Aorta (tissue), 5 donors: ENCODE measurements at regions not wholly inside any gene's neighbourhood (a gene's known extent, or its start where the extent isn't known, plus 50 kb on each side); places are given as distances from the start of the nearest gene placed in this dataset.
"Not testable (repeated sequence)": the region's sequence is repeated elsewhere in the genome, so short reads cannot be mapped to it uniquely, and the experiment has no call there.

ENCODE experiments used
- ATAC-seq: fragments of 200-7000 bp; cut with Tn5 transposase; one replicate; pipeline ENCODE4 v1.9.1; 2022; ENCODE audit warnings: moderate library complexity; ENCODE audit not compliant: low FRiP score
- DNase-seq, 2 donors: peaks; one replicate each; pipeline ENCODE4 v3.0.0-alpha.2; 2020
- H3K27ac ChIP-seq, 2 donors: one replicate each; pipeline ENCODE4 v1.5.1; 2013; ENCODE audit warnings: low read length in 2 of 2, mild to moderate bottlenecking in 2 of 2, moderate library complexity in 2 of 2, control low read depth in 1 of 2, inconsistent platforms in 1 of 2, low read depth in 1 of 2
- H3K27me3 ChIP-seq, 2 donors: one replicate each; pipeline ENCODE4 v1.6.1; 2013; ENCODE audit warnings: control low read depth in 1 of 2, low read length in 1 of 2, mild to moderate bottlenecking in 1 of 2, moderate library complexity in 1 of 2; ENCODE audit not compliant: insufficient read depth in 2 of 2, control insufficient read depth in 1 of 2
- H3K36me3 ChIP-seq, 2 donors: one replicate each; pipeline ENCODE4 v1.6.1; 2013; ENCODE audit warnings: control low read depth in 1 of 2, low read length in 1 of 2, mild to moderate bottlenecking in 1 of 2; ENCODE audit not compliant: insufficient read depth in 2 of 2, control insufficient read depth in 1 of 2
- H3K4me1 ChIP-seq, 2 donors: one replicate each; pipeline ENCODE4 v1.6.1; 2013; ENCODE audit warnings: low read length in 2 of 2, control low read depth in 1 of 2, mild to moderate bottlenecking in 1 of 2, moderate library complexity in 1 of 2; ENCODE audit not compliant: insufficient read depth in 2 of 2, control insufficient read depth in 1 of 2
- H3K4me3 ChIP-seq, 2 donors: one replicate each; pipeline ENCODE4 v1.5.1; 2013; ENCODE audit warnings: low read length in 2 of 2, control low read depth in 1 of 2, mild to moderate bottlenecking in 1 of 2
- H3K9me3 ChIP-seq: one replicate; pipeline ENCODE4 v1.6.1; 2013; ENCODE audit warnings: mild to moderate bottlenecking, low read length; ENCODE audit not compliant: control insufficient read depth
- WGBS, 2 donors: extraction: QIAGEN DNeasy Blood & Tissue Kit; methylation state at CpG; one replicate each; pipeline ENCODE4 v1.1.7; 2013; 5-methylcytosine and 5-hydroxymethylcytosine counted together
- intact Hi-C, 2 donors: fragments of 100-400 bp; cut with DNase I; formaldehyde crosslinking; loops; one replicate each; pipeline versions ENCODE4 v1.14.2 to v1.15.0; 2022
- donor health status: healthy with polysubstance abuse.
- donor health status: Bipolar disorder and iron deficiency.
- donor health status: DM: no; HTN: no; CAD: no.
- donor health status: DM: no; HTN: no; CAD: no.
- donor health status: DM: yes; HTN: yes; CAD: no.

DNA sequence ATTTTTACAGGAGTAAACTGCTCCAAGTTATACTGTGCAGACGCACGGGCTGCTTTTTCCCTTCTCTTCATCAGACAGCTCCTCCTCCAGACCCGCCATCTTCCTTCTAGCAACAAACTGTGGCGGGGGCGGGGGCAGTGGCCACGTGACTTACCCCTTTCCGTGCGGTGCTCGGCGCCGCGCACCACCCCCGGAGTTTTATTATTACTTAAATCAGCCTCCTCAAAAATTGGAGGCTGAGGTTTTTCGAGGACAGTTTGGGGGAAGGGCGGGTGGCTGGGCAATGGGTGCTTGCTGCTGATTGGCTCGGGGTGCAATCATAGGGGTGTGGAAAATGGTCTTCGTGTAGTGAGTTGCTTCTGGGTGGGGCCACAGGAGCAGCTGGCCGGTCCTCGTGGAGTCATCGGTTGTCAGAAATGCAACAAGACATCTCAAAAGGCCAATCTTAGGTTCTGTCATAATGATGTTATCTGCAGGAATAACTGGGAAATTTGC, 77.1 kb upstream of the MFGE8 start:
- Histone ChIP-seq H3K4me1 (no peaks in the 10 kb centered on the region), H3K27me3 (no peaks in the 10 kb centered on the region), H3K36me3 (no peaks in the 10 kb centered on the region), H3K27ac (no peak overlapping the region), H3K4me3 (no peak overlapping the region), H3K9me3 (no peaks in the 10 kb centered on the region)
- DNase-seq (no peak), ATAC-seq (no peak)
- intact Hi-C loops = no loop called here
- 90 to 91% methylated on average over 20 of the region's 20 CpGs for WGBS, 2 donors

DNA sequence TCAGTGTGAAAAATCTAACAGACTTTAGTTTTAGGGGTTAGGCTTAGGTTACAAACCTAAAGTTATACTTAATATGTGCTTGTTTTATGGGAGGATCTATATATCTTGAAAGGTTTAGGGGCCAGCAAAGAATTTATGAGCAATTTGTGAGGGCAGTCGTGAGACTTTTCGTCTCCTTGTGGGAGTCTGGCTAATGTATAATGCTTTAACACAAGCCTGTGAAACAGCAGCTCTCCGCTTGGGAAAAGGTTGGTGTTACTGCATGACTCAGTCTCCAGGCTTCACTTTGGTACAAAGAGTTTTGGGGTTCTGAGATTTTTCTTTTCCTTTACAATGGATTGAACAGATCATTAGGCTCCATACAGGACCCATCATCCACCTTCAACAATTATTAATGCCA, 79.0 kb upstream of the MFGE8 start:
- no peak for ATAC-seq
- DNase-seq = no peak
- no peaks in the 10 kb centered on the region for H3K27me3 ChIP-seq
- H3K4me3 ChIP-seq = no peak overlapping the region
- intact Hi-C loops = no loop called here
- no peaks in the 10 kb centered on the region for H3K36me3 ChIP-seq
- 97% methylated on average over 3 of the region's 3 CpGs for WGBS, 2 donors
- no peaks in the 10 kb centered on the region for H3K9me3 ChIP-seq
- no peak overlapping the region for H3K27ac ChIP-seq
- no peaks in the 10 kb centered on the region for H3K4me1 ChIP-seq

DNA sequence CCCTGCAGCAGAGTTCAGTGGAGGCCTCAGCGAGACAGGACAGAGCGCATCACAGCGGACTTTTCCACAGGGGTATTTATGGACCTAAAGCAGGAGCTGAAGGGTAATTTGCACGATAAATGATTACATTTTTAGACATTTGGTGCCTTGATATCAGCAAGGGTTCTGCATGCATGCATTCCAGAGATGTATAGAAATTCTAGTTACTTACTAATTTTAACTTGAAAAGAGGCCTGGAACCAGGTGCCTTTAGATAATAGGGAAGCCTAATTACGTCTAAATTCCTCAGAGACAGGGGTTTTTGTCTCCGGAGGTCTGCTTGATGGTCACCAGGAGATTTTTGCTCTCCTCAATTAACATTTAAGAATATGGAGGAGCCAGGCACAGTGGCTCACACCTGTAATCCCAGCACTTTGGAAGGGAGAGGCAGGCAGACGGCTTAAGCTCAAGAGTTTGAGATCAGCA, 79.8 kb upstream of the MFGE8 start:
- Histone ChIP-seq H3K27me3 (no peaks in the 10 kb centered on the region), H3K27ac (no peak overlapping the region), H3K9me3 (no peaks in the 10 kb centered on the region), H3K4me1 (no peaks in the 10 kb centered on the region), H3K36me3 (no peaks in the 10 kb centered on the region), H3K4me3 (no peak overlapping the region)
- WGBS, 2 donors = 88 to 94% methylated on average over 7 of the region's 7 CpGs
- ATAC-seq = no peak
- intact Hi-C loops = no loop called here
- DNase-seq = no peak

DNA sequence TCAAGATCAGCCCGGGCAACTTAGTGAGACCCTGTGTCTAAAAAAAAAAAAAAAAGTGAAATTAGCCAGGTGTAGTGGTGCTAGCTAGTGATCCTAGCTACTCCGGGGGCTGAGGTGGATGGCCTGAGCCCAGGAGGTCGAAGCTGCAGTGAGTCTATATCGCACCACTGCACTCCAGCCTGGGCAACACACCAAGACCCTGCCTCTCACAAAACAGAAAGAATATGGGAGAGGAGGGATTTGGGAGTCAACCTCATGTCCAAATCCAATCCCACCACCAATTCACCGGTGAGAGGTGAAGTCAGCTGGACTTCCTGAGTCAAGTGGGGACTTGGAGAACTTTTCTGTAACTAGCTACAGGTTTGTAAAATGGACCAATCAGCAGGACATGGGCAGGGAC, 80.5 kb upstream of the MFGE8 start:
- no peak for DNase-seq
- Histone ChIP-seq H3K27ac (no peak overlapping the region), H3K27me3 (no peaks in the 10 kb centered on the region), H3K9me3 (no peaks in the 10 kb centered on the region), H3K4me1 (no peaks in the 10 kb centered on the region), H3K36me3 (no peaks in the 10 kb centered on the region), H3K4me3 (no peak overlapping the region)
- 89 to 94% methylated on average over 5 of the region's 5 CpGs for WGBS, 2 donors
- no peak for ATAC-seq
- intact Hi-C loops = no loop called here

DNA sequence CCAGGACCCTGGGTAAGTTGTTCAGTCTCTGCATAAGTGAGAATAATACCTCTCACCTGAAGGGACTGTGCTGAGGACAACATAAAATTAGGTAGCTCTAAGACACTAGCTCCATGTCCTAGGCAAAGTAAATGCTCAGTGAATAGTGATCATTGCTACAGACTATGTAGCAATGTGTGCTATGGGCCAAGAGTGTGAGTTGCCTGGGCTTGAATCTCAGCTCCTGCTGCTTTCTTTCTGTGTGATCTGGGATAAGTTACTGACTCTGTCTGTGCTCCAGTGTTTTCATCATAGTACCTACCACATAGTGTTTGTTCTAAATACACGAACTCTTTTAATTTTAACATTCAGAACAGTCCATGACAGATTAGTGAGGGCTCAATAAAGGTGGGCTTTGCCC, 81.1 kb upstream of the MFGE8 start:
- intact Hi-C loops = no loop called here
- H3K36me3 ChIP-seq = no peaks in the 10 kb centered on the region
- ATAC-seq (no peak), DNase-seq (no peak)
- H3K27me3 ChIP-seq = no peaks in the 10 kb centered on the region
- 88 to 93% methylated on average over 1 of the region's 1 CpG for WGBS, 2 donors
- no peak overlapping the region for H3K27ac ChIP-seq
- no peak overlapping the region for H3K4me3 ChIP-seq
- no peaks in the 10 kb centered on the region for H3K9me3 ChIP-seq
- H3K4me1 ChIP-seq = no peaks in the 10 kb centered on the region

DNA sequence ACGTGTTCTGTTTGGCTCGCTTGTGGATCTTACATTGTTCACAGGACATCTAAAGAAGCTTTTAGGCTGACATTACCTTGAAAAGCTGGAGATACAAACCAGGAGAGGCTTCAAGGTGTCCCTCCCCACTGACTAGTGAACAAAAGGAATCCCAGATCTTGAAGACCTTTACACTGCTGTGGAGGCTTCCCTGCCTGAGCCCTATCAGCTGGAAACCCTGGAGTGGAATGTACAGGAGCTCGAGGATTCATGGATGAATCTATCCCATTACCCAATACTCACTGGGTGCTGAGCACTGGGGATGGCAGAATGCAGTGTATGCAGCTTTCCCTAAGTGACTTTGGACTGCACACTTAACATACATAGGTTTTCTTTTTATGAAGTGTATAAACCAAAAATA, 82.3 kb upstream of the MFGE8 start:
- no peaks in the 10 kb centered on the region for H3K36me3 ChIP-seq
- ATAC-seq = no peak
- H3K9me3 ChIP-seq = no peaks in the 10 kb centered on the region
- no peak overlapping the region for H3K27ac ChIP-seq
- DNase-seq = no peak
- no peaks in the 10 kb centered on the region for H3K4me1 ChIP-seq
- no peak overlapping the region for H3K4me3 ChIP-seq
- WGBS, 2 donors = 70 to 81% methylated on average over 3 of the region's 3 CpGs
- no peaks in the 10 kb centered on the region for H3K27me3 ChIP-seq
- intact Hi-C loops = no loop called here

DNA sequence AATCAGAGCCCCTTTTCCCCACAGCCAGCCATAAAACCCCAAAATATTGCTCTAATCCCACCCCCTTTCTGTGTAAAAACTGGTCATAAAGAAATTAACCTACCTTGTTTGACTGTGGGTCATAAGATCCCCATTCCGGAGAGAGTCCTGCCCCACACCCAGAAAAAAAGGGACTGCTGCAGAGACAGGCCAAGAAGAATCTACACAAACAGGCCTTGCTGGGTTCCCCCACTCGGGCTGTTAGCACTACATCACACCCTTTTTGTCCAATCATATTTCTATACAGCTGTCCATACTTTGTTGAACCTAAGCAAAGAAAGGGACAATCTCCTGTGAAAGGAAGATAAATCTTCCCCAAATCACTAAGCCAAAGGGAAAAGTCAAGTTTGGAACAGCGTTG, 84.4 kb upstream of the MFGE8 start:
- Histone ChIP-seq H3K4me3 (no peak overlapping the region), H3K27ac (no peak overlapping the region), H3K36me3 (no peaks in the 10 kb centered on the region), H3K27me3 (no peaks in the 10 kb centered on the region), H3K9me3 (no peaks in the 10 kb centered on the region), H3K4me1 (no peaks in the 10 kb centered on the region)
- DNase-seq = no peak
- intact Hi-C loops = no loop called here
- WGBS, 2 donors = 96 to 97% methylated on average over 3 of the region's 3 CpGs
- ATAC-seq = no peak

DNA sequence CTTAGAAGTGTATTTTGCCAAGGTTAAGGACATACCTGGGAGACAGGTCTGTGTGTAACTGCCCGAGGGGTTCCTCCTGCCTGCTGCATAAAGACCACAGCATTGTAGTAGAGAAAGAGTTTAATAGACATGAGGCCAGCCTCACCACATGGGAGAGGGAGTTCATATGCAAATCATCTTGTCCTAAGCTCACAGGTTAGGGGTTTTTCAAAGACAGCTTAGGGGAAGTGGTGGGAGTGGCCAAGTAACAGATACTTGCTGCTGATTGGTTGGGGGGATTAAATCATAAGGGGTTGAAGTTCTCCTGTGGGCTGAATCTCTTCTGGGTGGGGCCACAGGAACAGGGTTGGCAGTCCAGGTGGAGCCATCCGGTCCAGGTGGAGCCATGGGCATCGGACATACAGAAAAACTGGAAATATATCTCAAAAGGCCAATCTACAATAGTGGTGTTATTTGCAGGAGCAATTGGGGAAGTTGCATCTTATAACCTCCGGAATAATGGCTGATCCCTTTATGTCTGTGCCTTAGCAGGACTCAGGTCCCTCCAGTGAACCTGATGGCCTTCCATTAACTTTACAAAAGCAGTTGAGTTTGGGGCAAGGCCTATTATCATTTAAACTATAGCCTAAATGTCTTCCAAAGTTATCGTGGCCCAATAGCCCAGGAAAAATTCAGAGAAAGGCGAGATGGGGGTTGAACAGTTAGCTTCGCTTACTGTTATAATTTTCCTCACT, 86.0 kb upstream of the MFGE8 start:
- intact Hi-C loops = no loop called here
- 92 to 95% methylated on average over 7 of the region's 7 CpGs for WGBS, 2 donors

DNA sequence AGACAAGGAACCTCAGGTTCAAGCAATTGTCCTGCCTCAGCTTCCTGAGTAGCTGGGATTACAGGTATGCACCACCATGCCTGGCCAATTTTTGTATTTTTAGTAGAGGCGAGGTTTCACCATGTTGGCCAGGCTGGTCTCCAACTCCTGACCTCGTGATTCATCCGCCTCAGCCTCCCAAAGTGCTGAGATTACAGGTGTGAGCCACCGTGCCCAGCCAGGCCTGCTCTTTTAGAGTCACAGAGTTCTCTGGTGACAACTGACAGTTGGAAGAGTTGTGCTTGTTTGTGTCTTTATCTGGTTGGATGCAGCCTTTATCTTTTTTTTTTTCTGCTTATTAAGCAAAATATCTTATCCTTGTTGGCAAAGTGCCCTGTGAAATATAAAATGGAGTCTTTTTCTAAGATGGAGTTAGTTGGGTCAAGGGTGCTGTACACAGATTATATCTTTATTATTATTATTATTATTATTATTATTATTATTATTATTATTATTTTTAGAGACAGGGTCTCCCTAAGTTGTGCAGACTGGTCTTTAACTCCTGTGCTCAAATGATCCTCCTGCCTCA, 86.5 kb upstream of the ABHD2 start:
- ATAC-seq, H3K27me3 ChIP-seq, H3K4me1 ChIP-seq, H3K4me3 ChIP-seq, H3K27ac ChIP-seq, H3K9me3 ChIP-seq, H3K36me3 ChIP-seq: not testable (repeated sequence)
- intact Hi-C loops = loop anchor here in 1 of 2 donors (5.0 kb wide), 1 partner anchor 49 kb away; no protein-coding TSS in a partner anchor
- DNase-seq = peak in 1 of 2 donors; percentile 46
- WGBS, 2 donors = 84 to 86% methylated on average over 4 of the region's 4 CpGs

More for the DNA sequence above, 86.0 kb upstream of the MFGE8 start:
- H3K27me3 ChIP-seq = no peaks in the 10 kb centered on the region
- no peak overlapping the region for H3K27ac ChIP-seq
- H3K9me3 ChIP-seq = no peaks in the 10 kb centered on the region
- DNase-seq = peak in 1 of 2 donors; percentile 34
- H3K4me3 ChIP-seq = no peak overlapping the region
- no peaks in the 10 kb centered on the region for H3K36me3 ChIP-seq
- no peak for ATAC-seq
- H3K4me1 ChIP-seq = no peaks in the 10 kb centered on the region
